Germinal center (tissue), 1 donor: ENCODE measurements at regions not wholly inside any gene's neighbourhood (a gene's known extent, or its start where the extent isn't known, plus 50 kb on each side); places are given as distances from the start of the nearest gene placed in this dataset.

Experiments used
- DNase-seq: peaks from one replicate; pipeline ENCODE4 v3.0.0; 2012; ENCODE audit warnings: mixed read lengths, low spot score

GRCh38 chr13:44218501-44219240 is 155.0 kb upstream of the SERP2 start:
- DNase-seq, result no peak

GRCh38 chr13:44219577-44220548 is 153.8 kb upstream of the SERP2 start:
- DNase-seq, result no peak

GRCh38 chr13:44220948-44221347 is 152.7 kb upstream of the SERP2 start:
- no peak for DNase-seq

- no peak for DNase-seq
Measured at GRCh38 chr13:44221657-44222056, 152.0 kb upstream of the SERP2 start.

- DNase-seq, result no peak
Measured at GRCh38 chr13:44223770-44224444, 149.7 kb upstream of the SERP2 start.

- no peak for DNase-seq
Measured at GRCh38 chr13:44224450-44225149, 149.0 kb upstream of the SERP2 start.

GRCh38 chr13:44229371-44230030 is 144.1 kb upstream of the SERP2 start:
- no peak for DNase-seq

- DNase-seq, result no peak
Measured at GRCh38 chr13:44230071-44230470, 143.6 kb upstream of the SERP2 start.

GRCh38 chr13:44230736-44231135 is 142.9 kb upstream of the SERP2 start:
- no peak for DNase-seq

GRCh38 chr13:44231786-44232516 is 141.7 kb upstream of the SERP2 start:
- no peak for DNase-seq

- no peak for DNase-seq
Measured at GRCh38 chr13:44232774-44233173, 140.8 kb upstream of the SERP2 start.

GRCh38 chr13:44234566-44234965 is 139.1 kb upstream of the SERP2 start:
- DNase-seq, result no peak

- DNase-seq, result no peak
Measured at GRCh38 chr13:44236370-44236769, 137.3 kb upstream of the SERP2 start.

GRCh38 chr13:44236801-44237207 is 136.8 kb upstream of the SERP2 start:
- DNase-seq, result no peak

GRCh38 chr13:44237276-44237767 is 136.3 kb upstream of the SERP2 start:
- no peak for DNase-seq

- DNase-seq, result no peak
Measured at GRCh38 chr13:44237881-44238421, 135.7 kb upstream of the SERP2 start.

- no peak for DNase-seq
Measured at GRCh38 chr13:44240611-44241145, 132.9 kb upstream of the SERP2 start.

GRCh38 chr13:44241638-44242037 is 132.0 kb upstream of the SERP2 start:
- no peak for DNase-seq

GRCh38 chr13:44242766-44243165 is 130.9 kb upstream of the SERP2 start:
- no peak for DNase-seq
